WTC11 (cell line): ENCODE measurements at regions not wholly inside any gene's neighbourhood (a gene's known extent, or its start where the extent isn't known, plus 50 kb on each side); places are given as distances from the start of the nearest gene placed in this dataset.

Source experiments
- ATAC-seq: fragments of 200-7000 bp; cut with Tn5 transposase; 2 replicates; pipeline ENCODE4 v1.10.0; 2021; ENCODE audit warnings: mild to moderate bottlenecking, moderate library complexity
- CTCF ChIA-PET: fragments of 300-600 bp; sonication (Branson Sonifier 250); formaldehyde crosslinking; loops from one replicate; lab custom pipeline; 2021; ENCODE audit warnings: antibody characterized with exemption; lab: Charles Lee
- POLR2A ChIA-PET: fragments of 350-600 bp; sonication (Branson Sonifier 250); formaldehyde crosslinking; loops from one replicate; lab custom pipeline; 2021; ENCODE audit warnings: antibody characterized with exemption; lab: Charles Lee
- DNase-seq: peaks from one replicate; pipeline ENCODE4 v3.0.0; 2021; ENCODE audit warnings: low spot score
- H3K27ac Mint-ChIP-seq: 2 replicates; pipeline ENCODE4 v1.8.0; 2021; ENCODE audit warnings: mixed read lengths
- H3K27me3 Mint-ChIP-seq: 2 replicates; pipeline ENCODE4 v1.8.0; 2021; ENCODE audit warnings: low read depth, mild to moderate bottlenecking, moderate library complexity, mixed read lengths
- H3K36me3 Mint-ChIP-seq: 2 replicates; pipeline ENCODE4 v1.8.0; 2021; ENCODE audit warnings: mixed read lengths
- H3K4me1 Mint-ChIP-seq: 2 replicates; pipeline ENCODE4 v1.8.0; 2022; ENCODE audit warnings: mixed read lengths
- H3K4me3 Mint-ChIP-seq: 2 replicates; pipeline ENCODE4 v1.8.0; 2021; ENCODE audit warnings: mild to moderate bottlenecking, moderate library complexity, mixed read lengths
- H3K9me3 Mint-ChIP-seq: 2 replicates; pipeline ENCODE4 v1.8.0; 2021; ENCODE audit warnings: mixed read lengths
- EMX1 ChIP-seq: fragments of 250-450 bp; sonication (Bioruptor Pico); IDR thresholded peaks from 2 replicates; pipeline ENCODE4 v1.8.0; 2021; ENCODE audit warnings: mild to moderate bottlenecking
- FOXJ3 ChIP-seq: sonication (generic); formaldehyde crosslinking; IDR thresholded peaks from 2 replicates; pipeline ENCODE4 v1.9.0; 2021; ENCODE audit warnings: missing genetic modification reagents, mild to moderate bottlenecking, borderline replicate concordance
- FOXP1 ChIP-seq: sonication (generic); formaldehyde crosslinking; IDR thresholded peaks from 2 replicates; pipeline ENCODE4 v1.8.0; 2022; ENCODE audit warnings: missing genetic modification reagents, mild to moderate bottlenecking, moderate library complexity, borderline replicate concordance
- JUN ChIP-seq: sonication (generic); formaldehyde crosslinking; IDR thresholded peaks from 2 replicates; pipeline ENCODE4 v1.8.0; 2023; ENCODE audit warnings: mild to moderate bottlenecking, missing genetic modification reagents
- MXD4 ChIP-seq: fragments of 250-450 bp; sonication (Bioruptor Pico); IDR thresholded peaks from 2 replicates; pipeline ENCODE4 v1.8.0; 2021; ENCODE audit warnings: mild to moderate bottlenecking, moderate library complexity, borderline replicate concordance
- NFATC4 ChIP-seq: fragments of 250-450 bp; sonication (Bioruptor Pico); IDR thresholded peaks from 2 replicates; pipeline ENCODE4 v1.9.0; 2021; ENCODE audit warnings: mild to moderate bottlenecking
- NR1H2 ChIP-seq: sonication (generic); formaldehyde crosslinking; IDR thresholded peaks from 2 replicates; pipeline ENCODE4 v1.9.0; 2021; ENCODE audit warnings: mild to moderate bottlenecking, moderate library complexity, missing genetic modification reagents
- RORB ChIP-seq: fragments of 250-450 bp; sonication (Bioruptor Pico); IDR thresholded peaks from 2 replicates; pipeline ENCODE4 v1.9.0; 2021; ENCODE audit warnings: mild to moderate bottlenecking
- SMAD4 ChIP-seq: sonication (generic); formaldehyde crosslinking; IDR thresholded peaks from 2 replicates; pipeline ENCODE4 v1.8.0; 2022; ENCODE audit warnings: mild to moderate bottlenecking, missing genetic modification reagents
- TF ChIP-seq, protein P1 (sequence below): sonication (generic); formaldehyde crosslinking; IDR thresholded peaks from 2 replicates; pipeline ENCODE4 v1.8.1; 2023; ENCODE audit warnings: mild to moderate bottlenecking, missing genetic modification reagents
- TF ChIP-seq, protein P2 (sequence below): sonication (generic); formaldehyde crosslinking; IDR thresholded peaks from 2 replicates; pipeline ENCODE4 v1.8.1; 2022; ENCODE audit warnings: mild to moderate bottlenecking, moderate library complexity, missing genetic modification reagents
- TF ChIP-seq, protein P3 (sequence below): fragments of 250-450 bp; sonication (Bioruptor Pico); IDR thresholded peaks from 2 replicates; pipeline ENCODE4 v1.9.0; 2021; ENCODE audit warnings: mild to moderate bottlenecking, borderline replicate concordance
- TF ChIP-seq, protein P4 (sequence below): sonication (generic); formaldehyde crosslinking; IDR thresholded peaks from 2 replicates; pipeline ENCODE4 v1.8.0; 2022; ENCODE audit warnings: mild to moderate bottlenecking, missing genetic modification reagents

DNA sequence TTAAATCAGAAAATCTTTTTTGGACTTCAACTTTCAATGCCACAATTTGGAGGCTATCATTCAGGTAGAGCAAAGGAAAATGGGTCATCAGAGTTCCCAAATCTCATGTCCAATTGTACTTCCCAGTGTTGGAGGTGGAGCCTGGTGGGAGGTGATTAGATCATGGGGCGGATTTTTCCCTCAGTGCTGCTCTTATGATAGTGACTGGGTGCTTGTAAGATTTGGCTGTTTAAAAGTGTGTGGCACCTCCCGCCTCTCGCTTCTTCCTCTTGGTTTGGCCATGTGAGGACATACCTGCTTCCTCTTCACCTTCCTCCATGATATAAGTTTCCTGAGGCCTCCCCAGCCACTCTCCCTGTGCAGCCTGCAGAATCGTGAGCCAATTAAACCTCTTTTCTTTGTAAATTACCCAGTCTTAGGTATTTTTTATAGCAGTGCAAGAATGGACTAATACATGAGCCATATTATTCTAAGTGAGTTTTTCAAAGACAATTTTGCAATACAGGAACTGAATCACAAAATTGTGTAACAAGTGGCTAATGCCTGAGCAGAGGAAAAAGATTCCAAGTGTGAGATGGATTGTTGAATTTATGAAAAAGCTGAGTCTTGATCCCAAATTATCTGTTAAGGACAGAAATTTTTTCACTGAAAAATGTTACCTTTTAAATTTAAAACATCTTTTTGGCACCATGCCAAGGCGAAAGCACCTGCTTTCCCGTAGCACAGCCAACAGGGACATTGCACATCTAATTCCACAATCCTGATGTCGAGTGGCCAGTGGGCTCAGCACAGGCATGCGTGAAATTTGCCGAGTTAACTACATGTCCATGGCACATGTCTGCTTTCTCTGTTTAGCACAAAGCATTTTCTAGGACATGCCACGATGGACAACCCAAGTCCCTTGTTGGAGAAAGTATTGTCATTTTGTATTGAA lies 150.9 kb downstream of the COL6A3 start (continued):
- TF ChIP-seq, protein P1, sequence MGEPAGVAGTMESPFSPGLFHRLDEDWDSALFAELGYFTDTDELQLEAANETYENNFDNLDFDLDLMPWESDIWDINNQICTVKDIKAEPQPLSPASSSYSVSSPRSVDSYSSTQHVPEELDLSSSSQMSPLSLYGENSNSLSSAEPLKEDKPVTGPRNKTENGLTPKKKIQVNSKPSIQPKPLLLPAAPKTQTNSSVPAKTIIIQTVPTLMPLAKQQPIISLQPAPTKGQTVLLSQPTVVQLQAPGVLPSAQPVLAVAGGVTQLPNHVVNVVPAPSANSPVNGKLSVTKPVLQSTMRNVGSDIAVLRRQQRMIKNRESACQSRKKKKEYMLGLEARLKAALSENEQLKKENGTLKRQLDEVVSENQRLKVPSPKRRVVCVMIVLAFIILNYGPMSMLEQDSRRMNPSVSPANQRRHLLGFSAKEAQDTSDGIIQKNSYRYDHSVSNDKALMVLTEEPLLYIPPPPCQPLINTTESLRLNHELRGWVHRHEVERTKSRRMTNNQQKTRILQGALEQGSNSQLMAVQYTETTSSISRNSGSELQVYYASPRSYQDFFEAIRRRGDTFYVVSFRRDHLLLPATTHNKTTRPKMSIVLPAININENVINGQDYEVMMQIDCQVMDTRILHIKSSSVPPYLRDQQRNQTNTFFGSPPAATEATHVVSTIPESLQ (CRISPR knock-in tag): no peak

DNA sequence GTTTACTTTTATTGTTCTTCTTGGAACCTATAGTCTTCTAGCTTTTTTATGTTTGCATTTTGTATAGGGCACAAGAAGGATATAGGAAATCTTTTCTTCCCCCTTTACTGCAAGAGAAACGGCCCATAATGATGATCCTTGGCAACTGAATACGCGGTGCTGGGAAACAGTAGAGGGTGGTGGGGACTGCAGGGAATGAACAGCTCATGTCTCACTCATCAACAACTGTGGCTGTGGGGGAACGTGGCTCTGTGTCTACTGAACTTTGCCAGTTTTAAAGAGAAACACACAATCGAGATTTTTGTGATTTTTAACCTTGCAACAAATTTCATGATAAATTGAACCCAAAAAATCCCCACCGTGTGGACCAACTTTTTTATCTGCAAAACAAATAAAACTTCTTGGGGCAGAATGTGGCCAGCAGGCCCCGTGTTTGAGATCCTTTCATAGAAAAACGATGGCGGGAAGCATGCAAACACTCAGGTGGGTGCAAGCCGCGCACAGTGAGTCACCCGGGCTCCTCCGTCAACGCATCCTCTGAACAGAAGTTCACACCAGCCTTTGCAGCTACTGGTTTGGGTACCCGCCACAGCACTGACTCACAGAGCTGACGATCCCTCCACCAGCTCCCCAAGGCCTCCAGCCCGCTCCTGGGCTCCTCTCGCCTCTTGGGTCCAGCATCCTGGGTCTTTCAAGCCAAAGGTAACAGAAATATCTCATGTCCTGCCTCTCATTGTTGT lies 149.3 kb downstream of the COL6A3 start:
- ChIA-PET POLR2A (no interaction called here), CTCF (no interaction called here)
- DNase-seq: no peak
- TF ChIP-seq NR1H2 (CRISPR knock-in tag): no peak
- no peak for TF ChIP-seq MXD4 (CRISPR knock-in tag)
- TF ChIP-seq, protein P2, sequence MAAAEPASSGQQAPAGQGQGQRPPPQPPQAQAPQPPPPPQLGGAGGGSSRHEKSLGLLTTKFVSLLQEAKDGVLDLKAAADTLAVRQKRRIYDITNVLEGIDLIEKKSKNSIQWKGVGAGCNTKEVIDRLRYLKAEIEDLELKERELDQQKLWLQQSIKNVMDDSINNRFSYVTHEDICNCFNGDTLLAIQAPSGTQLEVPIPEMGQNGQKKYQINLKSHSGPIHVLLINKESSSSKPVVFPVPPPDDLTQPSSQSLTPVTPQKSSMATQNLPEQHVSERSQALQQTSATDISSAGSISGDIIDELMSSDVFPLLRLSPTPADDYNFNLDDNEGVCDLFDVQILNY (CRISPR knock-in tag): no peak
- TF ChIP-seq, protein P3, sequence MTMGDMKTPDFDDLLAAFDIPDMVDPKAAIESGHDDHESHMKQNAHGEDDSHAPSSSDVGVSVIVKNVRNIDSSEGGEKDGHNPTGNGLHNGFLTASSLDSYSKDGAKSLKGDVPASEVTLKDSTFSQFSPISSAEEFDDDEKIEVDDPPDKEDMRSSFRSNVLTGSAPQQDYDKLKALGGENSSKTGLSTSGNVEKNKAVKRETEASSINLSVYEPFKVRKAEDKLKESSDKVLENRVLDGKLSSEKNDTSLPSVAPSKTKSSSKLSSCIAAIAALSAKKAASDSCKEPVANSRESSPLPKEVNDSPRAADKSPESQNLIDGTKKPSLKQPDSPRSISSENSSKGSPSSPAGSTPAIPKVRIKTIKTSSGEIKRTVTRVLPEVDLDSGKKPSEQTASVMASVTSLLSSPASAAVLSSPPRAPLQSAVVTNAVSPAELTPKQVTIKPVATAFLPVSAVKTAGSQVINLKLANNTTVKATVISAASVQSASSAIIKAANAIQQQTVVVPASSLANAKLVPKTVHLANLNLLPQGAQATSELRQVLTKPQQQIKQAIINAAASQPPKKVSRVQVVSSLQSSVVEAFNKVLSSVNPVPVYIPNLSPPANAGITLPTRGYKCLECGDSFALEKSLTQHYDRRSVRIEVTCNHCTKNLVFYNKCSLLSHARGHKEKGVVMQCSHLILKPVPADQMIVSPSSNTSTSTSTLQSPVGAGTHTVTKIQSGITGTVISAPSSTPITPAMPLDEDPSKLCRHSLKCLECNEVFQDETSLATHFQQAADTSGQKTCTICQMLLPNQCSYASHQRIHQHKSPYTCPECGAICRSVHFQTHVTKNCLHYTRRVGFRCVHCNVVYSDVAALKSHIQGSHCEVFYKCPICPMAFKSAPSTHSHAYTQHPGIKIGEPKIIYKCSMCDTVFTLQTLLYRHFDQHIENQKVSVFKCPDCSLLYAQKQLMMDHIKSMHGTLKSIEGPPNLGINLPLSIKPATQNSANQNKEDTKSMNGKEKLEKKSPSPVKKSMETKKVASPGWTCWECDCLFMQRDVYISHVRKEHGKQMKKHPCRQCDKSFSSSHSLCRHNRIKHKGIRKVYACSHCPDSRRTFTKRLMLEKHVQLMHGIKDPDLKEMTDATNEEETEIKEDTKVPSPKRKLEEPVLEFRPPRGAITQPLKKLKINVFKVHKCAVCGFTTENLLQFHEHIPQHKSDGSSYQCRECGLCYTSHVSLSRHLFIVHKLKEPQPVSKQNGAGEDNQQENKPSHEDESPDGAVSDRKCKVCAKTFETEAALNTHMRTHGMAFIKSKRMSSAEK: no peak
- no peak for TF ChIP-seq FOXJ3 (CRISPR knock-in tag)
- no peak for ATAC-seq
- H3K4me3 Mint-ChIP-seq: no peak overlapping the region
- no peaks in the 10 kb centered on the region for H3K9me3 Mint-ChIP-seq
- H3K36me3 Mint-ChIP-seq: no peaks in the 10 kb centered on the region
- H3K4me1 Mint-ChIP-seq: peaks cover 4% of the 10 kb centered on the region
- no peaks in the 10 kb centered on the region; the same call in 1 of the 2 replicates for H3K27me3 Mint-ChIP-seq
- H3K27ac Mint-ChIP-seq: no peak overlapping the region

DNA sequence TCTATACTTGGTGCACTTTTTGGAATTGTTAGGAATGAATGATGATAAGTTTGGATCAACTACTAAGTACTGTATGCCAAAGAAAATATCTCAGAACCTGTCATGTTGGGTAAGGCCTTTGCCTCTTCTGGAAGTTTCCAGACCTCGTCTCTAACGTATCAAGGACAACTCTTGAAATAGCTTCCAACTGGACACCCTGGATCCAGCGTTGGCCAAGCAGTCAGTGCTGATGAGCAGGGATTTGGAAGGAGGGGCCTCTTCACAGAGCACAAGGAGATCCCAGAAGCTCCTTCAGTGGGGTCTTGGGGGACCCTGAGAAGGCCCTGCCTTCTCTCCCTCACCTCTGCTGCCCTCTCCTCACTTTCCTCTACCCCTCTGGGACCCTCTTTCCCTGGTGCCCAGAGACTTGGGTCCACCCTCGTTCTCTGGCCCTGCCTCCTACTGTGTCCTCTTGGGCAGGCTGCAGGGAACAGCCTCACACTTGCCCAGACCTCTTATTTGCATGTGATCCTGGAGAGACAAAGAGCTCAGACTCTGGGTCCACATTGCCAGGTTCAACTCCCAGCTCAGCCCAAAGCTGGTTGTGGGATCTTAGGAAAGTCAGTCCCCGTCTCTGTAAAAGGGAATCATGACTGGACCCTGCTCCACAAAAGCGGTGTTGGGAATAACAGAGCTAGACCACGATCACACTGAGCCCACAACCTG lies 145.8 kb downstream of the COL6A3 start:
- H3K4me3 Mint-ChIP-seq: no peak overlapping the region
- no peaks in the 10 kb centered on the region for H3K9me3 Mint-ChIP-seq
- H3K36me3 Mint-ChIP-seq: no peaks in the 10 kb centered on the region
- ATAC-seq: no peak
- POLR2A ChIA-PET: no interaction called here
- TF ChIP-seq, protein P4, sequence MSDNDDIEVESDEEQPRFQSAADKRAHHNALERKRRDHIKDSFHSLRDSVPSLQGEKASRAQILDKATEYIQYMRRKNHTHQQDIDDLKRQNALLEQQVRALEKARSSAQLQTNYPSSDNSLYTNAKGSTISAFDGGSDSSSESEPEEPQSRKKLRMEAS: no peak
- TF ChIP-seq SMAD4 (CRISPR knock-in tag): no peak
- no peak for TF ChIP-seq JUN (CRISPR knock-in tag)
- no peak for TF ChIP-seq RORB (CRISPR knock-in tag)
- TF ChIP-seq NFATC4 (CRISPR knock-in tag): no peak
- no peak for TF ChIP-seq EMX1 (CRISPR knock-in tag)
- no peak for TF ChIP-seq FOXP1 (CRISPR knock-in tag)
- TF ChIP-seq, all 79 proteins: peak for 0
- Mint-ChIP-seq H3K27ac (no peak overlapping the region), H3K27me3 (no peaks in the 10 kb centered on the region; the same call in 1 of the 2 replicates), H3K4me1 (peaks cover 13% of the 10 kb centered on the region)
- CTCF ChIA-PET: interaction anchor here (1.7 to 3.8 kb wide), 2 partner anchors 10 to 103 kb away, joined by 6 to 20 read pairs; no protein-coding TSS in a partner anchor
- DNase-seq: no peak
